ENCODE measurements at regions not wholly inside any gene's neighbourhood (a gene's known extent, or its start where the extent isn't known, plus 50 kb on each side); places are given as distances from the start of the nearest gene placed in this dataset.

GRCh38 chr2:60614319-60614718 is 60.9 kb upstream of the BCL11A start:
- TF ChIP-seq CTCF (IDR thresholded peaks at IDR 0.05 in 2 of 3, conservative IDR thresholded peaks at IDR 0.05 in 1 of 3; ENCODE audit: control insufficient read depth in 2 of 3, extremely low read depth in 1 of 3, insufficient read depth in 1 of 3, low read depth in 3 of 3, low read length in 3 of 3) (no peak), BHLHE40 (IDR thresholded peaks at IDR 0.05; ENCODE audit: borderline replicate concordance in 1 of 2, low read depth in 2 of 2, low read length in 1 of 2) (no peak), YY1 (IDR thresholded peaks at IDR 0.05; ENCODE audit: low read depth, low read length) (no peak), MAX (IDR thresholded peaks at IDR 0.05; ENCODE audit: low read depth, low read length) (no peak), ELK1 (IDR thresholded peaks at IDR 0.05; ENCODE audit: low read depth, low read length) (no peak), POLR2AphosphoS5 (IDR thresholded peaks at IDR 0.05; ENCODE audit: low read length) (no peak), EZH2 (IDR thresholded peaks at IDR 0.05; ENCODE audit: borderline replicate concordance, control insufficient read depth, low read depth, low read length) (no peak), EGR1 (IDR thresholded peaks at IDR 0.05; ENCODE audit: borderline replicate concordance in 1 of 2, low read depth in 2 of 2, low read length in 2 of 2) (no peak), TAF1 (IDR thresholded peaks at IDR 0.05; ENCODE audit: borderline replicate concordance, low read depth, low read length) (no peak)

Measured in GM12878 (cell line).